Right renal pelvis (tissue), 4 donors: ENCODE measurements at regions not wholly inside any gene's neighbourhood (a gene's known extent, or its start where the extent isn't known, plus 50 kb on each side); places are given as distances from the start of the nearest gene placed in this dataset.

Experiments
- DNase-seq, 4 donors: peaks; one replicate each; pipeline ENCODE4 v3.0.0-alpha.2; 2013; ENCODE audit warnings: low read depth in 4 of 4, low spot score in 3 of 4, missing footprints in 1 of 4

GRCh38 chr16:76897816-76898215, 293.2 kb upstream of the MON1B start:
- DNase-seq: no peak

GRCh38 chr16:76899767-76900166, 291.2 kb upstream of the MON1B start:
- DNase-seq: no peak

- DNase-seq: no peak
Observed at GRCh38 chr16:76900285-76901263, 290.4 kb upstream of the MON1B start.

- no peak for DNase-seq
Observed at GRCh38 chr16:76906552-76906951, 284.4 kb upstream of the MON1B start.

GRCh38 chr16:76910931-76911330, 280.1 kb upstream of the MON1B start:
- DNase-seq: no peak

GRCh38 chr16:76913046-76913445, 277.9 kb upstream of the MON1B start:
- no peak for DNase-seq

- no peak for DNase-seq
Observed at GRCh38 chr16:76926042-76926441, 264.9 kb upstream of the MON1B start.

- no peak for DNase-seq
Observed at GRCh38 chr16:76926595-76926994, 264.4 kb upstream of the MON1B start.

GRCh38 chr16:76931186-76931585, 259.8 kb upstream of the MON1B start:
- DNase-seq: no peak

GRCh38 chr16:76932541-76933211, 258.3 kb upstream of the MON1B start:
- no peak for DNase-seq

GRCh38 chr16:76940251-76940650, 250.7 kb upstream of the MON1B start:
- DNase-seq: no peak

GRCh38 chr16:76941113-76941512, 249.9 kb upstream of the MON1B start:
- no peak for DNase-seq

GRCh38 chr16:76942089-76942488, 248.9 kb upstream of the MON1B start:
- DNase-seq: no peak

- no peak for DNase-seq
Observed at GRCh38 chr16:76943921-76944320, 247.1 kb upstream of the MON1B start.

GRCh38 chr16:76946879-76947278, 244.1 kb upstream of the MON1B start:
- DNase-seq: no peak

- DNase-seq: no peak
Observed at GRCh38 chr16:76947749-76948148, 243.2 kb upstream of the MON1B start.

GRCh38 chr16:76955629-76956028, 235.4 kb upstream of the MON1B start:
- no peak for DNase-seq

- no peak for DNase-seq
Observed at GRCh38 chr16:76956394-76956793, 234.6 kb upstream of the MON1B start.

- no peak for DNase-seq
Observed at GRCh38 chr16:76956841-76957240, 234.1 kb upstream of the MON1B start.

- DNase-seq: no peak
Observed at GRCh38 chr16:76959166-76959565, 231.8 kb upstream of the MON1B start.

- DNase-seq: no peak
Observed at GRCh38 chr16:76963614-76964315, 227.2 kb upstream of the MON1B start.
